Epithelial cell of proximal tubule (primary cell): ENCODE measurements at regions not wholly inside any gene's neighbourhood (a gene's known extent, or its start where the extent isn't known, plus 50 kb on each side); places are given as distances from the start of the nearest gene placed in this dataset.
"Not testable (repeated sequence)": the region's sequence is repeated elsewhere in the genome, so short reads cannot be mapped to it uniquely, and the experiment has no call there.

Experiments
- DNase-seq: peaks from one replicate; pipeline ENCODE4 v3.0.0-alpha.2; 2011; ENCODE audit warnings: low read depth
- H3K4me3 ChIP-seq: 2 replicates; pipeline ENCODE4 v1.5.1; 2011; ENCODE audit warnings: low read depth, mild to moderate bottlenecking, low read length
- CTCF ChIP-seq: conservative IDR thresholded peaks from 2 replicates; pipeline ENCODE4 v1.5.1; 2012; ENCODE audit warnings: low read depth, mild to moderate bottlenecking, low read length

GRCh38 chr5:89542736-89543135 is 659.8 kb upstream of the MEF2C start:
- DNase-seq, result no peak
- H3K4me3 ChIP-seq, result no peak overlapping the region
- no peak for TF ChIP-seq CTCF

GRCh38 chr5:89537800-89538199 is 654.8 kb upstream of the MEF2C start:
- no peak for TF ChIP-seq CTCF
- H3K4me3 ChIP-seq, result no peak overlapping the region
- no peak for DNase-seq

GRCh38 chr5:89536020-89536419 is 653.0 kb upstream of the MEF2C start:
- no peak for DNase-seq
- TF ChIP-seq CTCF, result no peak
- H3K4me3 ChIP-seq, result no peak overlapping the region

GRCh38 chr5:89535411-89535810 is 652.4 kb upstream of the MEF2C start:
- DNase-seq, result no peak
- H3K4me3 ChIP-seq, result no peak overlapping the region
- TF ChIP-seq CTCF, result no peak

- no peak for TF ChIP-seq CTCF
- no peak overlapping the region for H3K4me3 ChIP-seq
- peak; percentile 55 for DNase-seq
Measured at GRCh38 chr5:89534331-89534730, 651.3 kb upstream of the MEF2C start.

- no peak for TF ChIP-seq CTCF
- no peak for DNase-seq
- H3K4me3 ChIP-seq, result no peak overlapping the region
Measured at GRCh38 chr5:89524785-89525184, 641.8 kb upstream of the MEF2C start.

- not testable (repeated sequence) for H3K4me3 ChIP-seq, DNase-seq
Measured at GRCh38 chr5:89523867-89524266, 640.9 kb upstream of the MEF2C start.

- H3K4me3 ChIP-seq, result no peak overlapping the region
- no peak for DNase-seq
- TF ChIP-seq CTCF, result no peak
Measured at GRCh38 chr5:89520771-89521170, 637.8 kb upstream of the MEF2C start.
